Activated CD8-positive, alpha-beta memory T cell treated with anti-CD3 and anti-CD28 coated beads for 36 hours (primary cell): ENCODE measurements at regions not wholly inside any gene's neighbourhood (a gene's known extent, or its start where the extent isn't known, plus 50 kb on each side); places are given as distances from the start of the nearest gene placed in this dataset.
"Not testable (repeated sequence)": the region's sequence is repeated elsewhere in the genome, so short reads cannot be mapped to it uniquely, and the experiment has no call there.

Source experiments
- CTCF ChIA-PET: fragments of 350-600 bp; sonication (Branson Sonifier 250); formaldehyde crosslinking; loops from one replicate; lab custom pipeline; 2021; ENCODE audit warnings: antibody characterized with exemption; lab: Charles Lee
- POLR2A ChIA-PET: fragments of 350-600 bp; sonication (Branson Sonifier 250); formaldehyde crosslinking; loops from one replicate; lab custom pipeline; 2021; ENCODE audit warnings: antibody characterized with exemption; lab: Charles Lee

- ChIA-PET CTCF (no interaction called here), POLR2A (no interaction called here)
Observed at GRCh38 chr2:82254728-82255127, 1950.2 kb upstream of the LRRTM1 start.

- ChIA-PET POLR2A (no interaction called here), CTCF (no interaction called here)
Observed at GRCh38 chr2:82246220-82246775, 1941.7 kb upstream of the LRRTM1 start.

- ChIA-PET CTCF (no interaction called here), POLR2A (no interaction called here)
Observed at GRCh38 chr2:82239176-82239575, 1934.6 kb upstream of the LRRTM1 start.

GRCh38 chr2:82237994-82238662, 1933.6 kb upstream of the LRRTM1 start:
- CTCF ChIA-PET, result no interaction called here
- POLR2A ChIA-PET, result no interaction called here

- CTCF ChIA-PET, result no interaction called here
- POLR2A ChIA-PET, result no interaction called here
Observed at GRCh38 chr2:82234283-82234874, 1929.8 kb upstream of the LRRTM1 start.

GRCh38 chr2:82233806-82234205, 1929.3 kb upstream of the LRRTM1 start:
- ChIA-PET CTCF (no interaction called here), POLR2A (no interaction called here)

- CTCF ChIA-PET, result no interaction called here
- POLR2A ChIA-PET, result no interaction called here
Observed at GRCh38 chr2:82230406-82230805, 1925.9 kb upstream of the LRRTM1 start.

- ChIA-PET POLR2A (no interaction called here), CTCF (no interaction called here)
Observed at GRCh38 chr2:82226441-82226840, 1921.9 kb upstream of the LRRTM1 start.

GRCh38 chr2:82224301-82224940, 1919.9 kb upstream of the LRRTM1 start:
- ChIA-PET CTCF (no interaction called here), POLR2A (no interaction called here)

GRCh38 chr2:82215212-82215611, 1910.7 kb upstream of the LRRTM1 start:
- ChIA-PET CTCF (no interaction called here), POLR2A (no interaction called here)

- ChIA-PET POLR2A (no interaction called here), CTCF (no interaction called here)
Observed at GRCh38 chr2:82199493-82199852, 1894.9 kb upstream of the LRRTM1 start.

GRCh38 chr2:82198809-82199492, 1894.4 kb upstream of the LRRTM1 start:
- CTCF ChIA-PET, result no interaction called here
- POLR2A ChIA-PET, result no interaction called here

- ChIA-PET POLR2A (no interaction called here), CTCF (no interaction called here)
Observed at GRCh38 chr2:82182270-82182669, 1877.7 kb upstream of the LRRTM1 start.

GRCh38 chr2:82175210-82175609, 1870.7 kb upstream of the LRRTM1 start:
- CTCF ChIA-PET, result not testable (repeated sequence)

GRCh38 chr2:82172483-82172882, 1867.9 kb upstream of the LRRTM1 start:
- CTCF ChIA-PET, result no interaction called here
- POLR2A ChIA-PET, result no interaction called here

More at GRCh38 chr2:82175210-82175609, 1870.7 kb upstream of the LRRTM1 start:
- POLR2A ChIA-PET, result not testable (repeated sequence)

- CTCF ChIA-PET, result no interaction called here
Observed at GRCh38 chr2:82169379-82169778, 1864.8 kb upstream of the LRRTM1 start.

GRCh38 chr2:82165377-82165776, 1860.8 kb upstream of the LRRTM1 start:
- POLR2A ChIA-PET, result no interaction called here
- CTCF ChIA-PET, result no interaction called here

More at GRCh38 chr2:82169379-82169778, 1864.8 kb upstream of the LRRTM1 start:
- POLR2A ChIA-PET, result no interaction called here

GRCh38 chr2:82158150-82158549, 1853.6 kb upstream of the LRRTM1 start:
- ChIA-PET POLR2A (no interaction called here), CTCF (no interaction called here)

- POLR2A ChIA-PET, result no interaction called here
- CTCF ChIA-PET, result no interaction called here
Observed at GRCh38 chr2:82155469-82155868, 1850.9 kb upstream of the LRRTM1 start.

GRCh38 chr2:82143343-82143742, 1838.8 kb upstream of the LRRTM1 start:
- ChIA-PET CTCF (no interaction called here), POLR2A (no interaction called here)
